ENCODE measurements at regions not wholly inside any gene's neighbourhood (a gene's known extent, or its start where the extent isn't known, plus 50 kb on each side); places are given as distances from the start of the nearest gene placed in this dataset.

GRCh38 chr18:28504066-28504465, 327.1 kb upstream of the CDH2 start:
- Histone ChIP-seq H3K36me3 (ENCODE audit: insufficient read depth) (no peaks in the 10 kb centered on the region), H3K4me2 (no peak overlapping the region), H3K27ac (no peak overlapping the region), H3K4me3 (IDR thresholded peaks at IDR 0.05; ENCODE audit: insufficient read depth, low read depth, low read length) (no peak overlapping the region), H3K79me2 (ENCODE audit: insufficient read depth, low read depth) (no peaks in the 10 kb centered on the region), H3K27me3 (ENCODE audit: insufficient read depth, low read depth) (no peaks in the 10 kb centered on the region), H3K4me1 (ENCODE audit: low read depth, poor library complexity, severe bottlenecking) (no peaks in the 10 kb centered on the region), H3K9ac (no peak overlapping the region), H2AFZ (ENCODE audit: low read depth) (no peak overlapping the region), H4K20me1 (ENCODE audit: insufficient read depth) (no peaks in the 10 kb centered on the region)
- TF ChIP-seq CTCF (conservative IDR thresholded peaks at IDR 0.05; ENCODE audit: low read depth, low read length), result no peak

GRCh38 chr18:28494151-28494550, 317.2 kb upstream of the CDH2 start:
- Histone ChIP-seq H3K36me3 (ENCODE audit: insufficient read depth) (no peaks in the 10 kb centered on the region), H3K4me3 (IDR thresholded peaks at IDR 0.05; ENCODE audit: insufficient read depth, low read depth, low read length) (no peak overlapping the region), H3K27me3 (ENCODE audit: insufficient read depth, low read depth) (no peaks in the 10 kb centered on the region), H2AFZ (ENCODE audit: low read depth) (no peak overlapping the region), H3K9ac (no peak overlapping the region), H4K20me1 (ENCODE audit: insufficient read depth) (no peaks in the 10 kb centered on the region), H3K27ac (no peak overlapping the region), H3K4me2 (no peak overlapping the region), H3K79me2 (ENCODE audit: insufficient read depth, low read depth) (no peaks in the 10 kb centered on the region), H3K4me1 (ENCODE audit: low read depth, poor library complexity, severe bottlenecking) (no peaks in the 10 kb centered on the region)
- TF ChIP-seq CTCF (conservative IDR thresholded peaks at IDR 0.05; ENCODE audit: low read depth, low read length), result no peak

- peak overlapping the region; percentile 12; the same call in 1 of the 2 replicates for H3K4me2 ChIP-seq
- no peaks in the 10 kb centered on the region for H3K36me3 ChIP-seq (ENCODE audit: insufficient read depth)
- no peak overlapping the region for H3K4me3 ChIP-seq (IDR thresholded peaks at IDR 0.05; ENCODE audit: insufficient read depth, low read depth, low read length)
- H3K4me1 ChIP-seq (ENCODE audit: low read depth, poor library complexity, severe bottlenecking), result peaks cover 18% of the 10 kb centered on the region
- H3K27ac ChIP-seq, result no peak overlapping the region
- no peaks in the 10 kb centered on the region for H4K20me1 ChIP-seq (ENCODE audit: insufficient read depth)
- no peaks in the 10 kb centered on the region for H3K27me3 ChIP-seq (ENCODE audit: insufficient read depth, low read depth)
- H3K79me2 ChIP-seq (ENCODE audit: insufficient read depth, low read depth), result no peaks in the 10 kb centered on the region
- H2AFZ ChIP-seq (ENCODE audit: low read depth), result no peak overlapping the region
- no peak overlapping the region for H3K9ac ChIP-seq
- TF ChIP-seq CTCF (conservative IDR thresholded peaks at IDR 0.05; ENCODE audit: low read depth, low read length), result no peak
Observed at GRCh38 chr18:28485918-28486317, 309.0 kb upstream of the CDH2 start.

- Histone ChIP-seq H3K4me1 (ENCODE audit: low read depth, poor library complexity, severe bottlenecking) (peaks cover 18% of the 10 kb centered on the region), H3K27ac (no peak overlapping the region), H3K79me2 (ENCODE audit: insufficient read depth, low read depth) (no peaks in the 10 kb centered on the region), H3K4me3 (IDR thresholded peaks at IDR 0.05; ENCODE audit: insufficient read depth, low read depth, low read length) (no peak overlapping the region), H2AFZ (ENCODE audit: low read depth) (no peak overlapping the region), H4K20me1 (ENCODE audit: insufficient read depth) (no peaks in the 10 kb centered on the region), H3K27me3 (ENCODE audit: insufficient read depth, low read depth) (no peaks in the 10 kb centered on the region), H3K4me2 (peak overlapping the region; percentile 12; the same call in 1 of the 2 replicates), H3K36me3 (ENCODE audit: insufficient read depth) (no peaks in the 10 kb centered on the region), H3K9ac (no peak overlapping the region)
- no peak for TF ChIP-seq CTCF (conservative IDR thresholded peaks at IDR 0.05; ENCODE audit: low read depth, low read length)
Observed at GRCh38 chr18:28485210-28485801, 308.4 kb upstream of the CDH2 start.
